IgD-negative memory B cell (primary cell): ENCODE measurements at regions not wholly inside any gene's neighbourhood (a gene's known extent, or its start where the extent isn't known, plus 50 kb on each side); places are given as distances from the start of the nearest gene placed in this dataset.
"Not testable (repeated sequence)": the region's sequence is repeated elsewhere in the genome, so short reads cannot be mapped to it uniquely, and the experiment has no call there.

ENCODE experiments used
- H3K27ac Mint-ChIP-seq, 3 donors: one replicate each; pipeline ENCODE4 v1.8.0; 2020 to 2022; ENCODE audit warnings: mild to moderate bottlenecking in 3 of 3, mixed read lengths in 3 of 3, moderate library complexity in 1 of 3
- H3K27me3 Mint-ChIP-seq: one replicate; pipeline ENCODE4 v1.8.0; 2021; ENCODE audit warnings: mixed read lengths
- H3K36me3 Mint-ChIP-seq: one replicate; pipeline ENCODE4 v1.8.0; 2020; ENCODE audit warnings: mild to moderate bottlenecking, mixed read lengths
- H3K4me1 Mint-ChIP-seq, 3 donors: one replicate each; pipeline ENCODE4 v1.8.0; 2020 to 2022; ENCODE audit warnings: mixed read lengths in 3 of 3, mild to moderate bottlenecking in 1 of 3
- H3K4me3 Mint-ChIP-seq, 4 donors: one replicate each; pipeline ENCODE4 v1.8.0; 2020 to 2022; ENCODE audit warnings: mild to moderate bottlenecking in 4 of 4, mixed read lengths in 4 of 4, moderate library complexity in 3 of 4
- H3K9me3 Mint-ChIP-seq, 3 donors: one replicate each; pipeline ENCODE4 v1.8.0; 2020 to 2021; ENCODE audit warnings: mixed read lengths in 3 of 3, mild to moderate bottlenecking in 1 of 3

DNA sequence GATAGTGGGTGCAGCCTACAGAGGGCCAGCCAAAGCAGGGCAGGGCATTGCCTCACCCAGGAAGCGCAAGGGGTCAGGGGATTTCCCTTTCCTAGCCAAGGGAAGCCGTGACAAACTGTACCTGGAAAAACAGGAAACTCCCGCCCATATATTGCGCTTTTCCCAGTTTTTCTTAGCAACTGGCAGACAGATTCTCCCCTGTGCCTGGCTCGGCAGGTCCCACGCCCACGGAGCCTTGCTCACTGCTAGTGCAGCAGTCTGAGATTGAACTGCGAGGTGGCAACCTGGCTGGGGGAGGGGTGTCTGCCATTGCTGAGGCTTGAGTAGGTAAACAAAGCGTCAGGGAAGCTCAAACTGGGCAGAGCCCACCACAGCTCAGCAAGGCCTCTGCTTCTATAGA lies 212.4 kb downstream of the SDHAF3 start:
- H3K36me3 Mint-ChIP-seq, H3K27ac Mint-ChIP-seq, H3K4me3 Mint-ChIP-seq, H3K9me3 Mint-ChIP-seq, H3K4me1 Mint-ChIP-seq, H3K27me3 Mint-ChIP-seq: not testable (repeated sequence)

DNA sequence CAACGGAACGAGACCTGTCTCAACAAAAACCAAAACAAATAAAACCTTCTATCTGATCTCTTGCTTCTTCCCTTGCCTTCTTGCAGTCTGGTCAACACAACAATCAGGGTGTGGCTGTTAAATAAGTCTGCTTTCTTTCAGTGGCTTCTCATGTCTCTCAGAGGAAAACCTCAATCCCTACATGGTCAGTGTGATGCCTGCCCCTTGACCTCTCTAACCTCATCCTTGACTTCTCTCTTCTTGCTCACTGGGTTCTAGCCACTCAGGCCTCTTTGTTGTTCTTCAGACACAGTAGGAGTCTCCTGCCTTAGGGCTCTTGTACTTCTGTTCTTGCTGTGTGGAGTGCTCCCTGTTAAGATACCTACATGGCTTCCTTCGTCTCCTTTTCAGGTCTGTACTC lies 220.4 kb downstream of the SDHAF3 start:
- Mint-ChIP-seq H3K27ac (peak overlapping the region in 1 of 3 donors; percentile 86), H3K27me3 (peaks cover 1% of the 10 kb centered on the region), H3K36me3 (no peaks in the 10 kb centered on the region), H3K9me3 (peaks cover 3 to 10% (median 9%) of the 10 kb centered on the region in 3 donors), H3K4me3 (no peak overlapping the region), H3K4me1 (peaks cover 0 to 2% (median 0%) of the 10 kb centered on the region in 3 donors)

DNA sequence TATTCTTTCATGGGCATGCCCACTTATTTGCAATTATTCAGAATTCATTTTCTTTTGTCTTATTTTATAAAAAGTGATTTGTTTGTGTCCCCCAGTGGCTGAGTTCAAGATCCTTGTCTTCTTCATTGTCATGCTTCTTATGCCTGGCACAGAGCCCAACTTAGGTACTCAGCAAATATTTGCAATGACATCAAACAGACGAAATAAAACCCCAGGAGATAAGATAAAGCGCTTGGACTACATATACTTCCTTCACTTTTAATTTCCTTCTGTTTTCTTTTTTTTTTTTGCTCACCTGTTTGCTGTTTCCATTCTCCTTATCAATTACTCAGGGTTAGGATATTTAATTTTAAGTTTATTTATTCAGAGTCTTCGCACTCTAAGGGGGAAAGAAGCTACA lies 225.0 kb downstream of the SDHAF3 start:
- H3K4me1 Mint-ChIP-seq = no peaks in the 10 kb centered on the region
- H3K4me3 Mint-ChIP-seq = no peak overlapping the region
- H3K27ac Mint-ChIP-seq = no peak overlapping the region
- peaks cover 2 to 4% (median 3%) of the 10 kb centered on the region in 3 donors for H3K9me3 Mint-ChIP-seq
- no peaks in the 10 kb centered on the region for H3K36me3 Mint-ChIP-seq
- no peaks in the 10 kb centered on the region for H3K27me3 Mint-ChIP-seq

DNA sequence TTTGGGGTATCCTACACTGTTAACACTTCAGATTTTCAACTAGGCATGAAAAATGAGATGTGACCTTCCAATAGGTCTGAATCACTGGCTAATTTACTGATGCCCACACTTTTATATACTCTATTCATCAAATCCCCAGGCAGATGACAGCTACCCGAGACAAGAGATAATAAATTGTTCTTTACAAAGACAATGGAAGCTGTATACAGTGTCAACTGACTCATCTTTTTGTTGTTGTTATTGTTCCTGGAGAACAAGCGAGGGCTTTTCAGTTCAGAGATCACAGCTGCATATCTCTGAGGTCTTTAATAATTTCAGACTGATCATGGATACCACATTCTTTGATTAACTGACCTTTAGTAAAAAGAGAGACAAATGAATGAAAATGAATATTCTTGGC lies 228.9 kb downstream of the SDHAF3 start:
- no peaks in the 10 kb centered on the region for H3K27me3 Mint-ChIP-seq
- H3K36me3 Mint-ChIP-seq = no peaks in the 10 kb centered on the region
- H3K27ac Mint-ChIP-seq = no peak overlapping the region
- no peaks in the 10 kb centered on the region for H3K4me1 Mint-ChIP-seq
- H3K4me3 Mint-ChIP-seq = no peak overlapping the region
- H3K9me3 Mint-ChIP-seq = peaks cover 4% of the 10 kb centered on the region in 3 donors

GRCh38 chr7:97351488-97351887 lies 234.0 kb downstream of the SDHAF3 start:
- Mint-ChIP-seq H3K27me3 (no peaks in the 10 kb centered on the region), H3K27ac (no peak overlapping the region), H3K9me3 (peaks cover 3 to 19% (median 13%) of the 10 kb centered on the region in 3 donors), H3K4me1 (no peaks in the 10 kb centered on the region), H3K4me3 (no peak overlapping the region), H3K36me3 (no peaks in the 10 kb centered on the region)

DNA sequence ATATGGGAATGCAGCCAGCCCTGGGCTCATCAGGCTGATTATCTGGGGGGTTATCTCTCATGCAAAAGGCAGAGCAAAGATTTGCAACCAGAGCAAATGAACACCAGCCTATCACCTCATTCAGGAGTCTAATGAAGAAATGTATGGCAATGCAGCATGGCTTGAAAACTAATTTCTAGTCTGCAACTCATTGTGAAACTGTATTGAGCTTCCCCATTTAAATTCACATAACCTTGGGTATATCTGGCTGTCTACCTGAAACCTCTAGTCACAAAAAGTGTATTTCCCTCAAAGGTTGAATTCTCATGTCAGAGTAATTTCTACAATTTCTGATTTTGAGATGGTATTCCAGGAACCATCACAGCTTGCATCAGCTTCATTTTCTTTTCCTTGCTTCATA lies 240.0 kb downstream of the SDHAF3 start:
- Mint-ChIP-seq H3K27ac (no peak overlapping the region), H3K9me3 (peaks cover 0 to 10% (median 8%) of the 10 kb centered on the region in 3 donors), H3K4me1 (no peaks in the 10 kb centered on the region), H3K4me3 (no peak overlapping the region), H3K27me3 (peaks cover 1% of the 10 kb centered on the region), H3K36me3 (no peaks in the 10 kb centered on the region)

GRCh38 chr7:97372882-97373281 lies 255.4 kb downstream of the SDHAF3 start:
- no peaks in the 10 kb centered on the region for H3K4me1 Mint-ChIP-seq
- H3K9me3 Mint-ChIP-seq = peaks cover 3 to 5% (median 4%) of the 10 kb centered on the region in 3 donors
- H3K4me3 Mint-ChIP-seq = no peak overlapping the region
- H3K27ac Mint-ChIP-seq = no peak overlapping the region
- H3K27me3 Mint-ChIP-seq = no peaks in the 10 kb centered on the region
- H3K36me3 Mint-ChIP-seq = peaks cover 2% of the 10 kb centered on the region

- Mint-ChIP-seq H3K9me3 (peaks cover 0 to 5% (median 4%) of the 10 kb centered on the region in 3 donors), H3K36me3 (peaks cover 3% of the 10 kb centered on the region), H3K4me3 (no peak overlapping the region), H3K4me1 (no peaks in the 10 kb centered on the region), H3K27ac (no peak overlapping the region), H3K27me3 (no peaks in the 10 kb centered on the region)
Measured at GRCh38 chr7:97373736-97374135, 256.2 kb downstream of the SDHAF3 start.

DNA sequence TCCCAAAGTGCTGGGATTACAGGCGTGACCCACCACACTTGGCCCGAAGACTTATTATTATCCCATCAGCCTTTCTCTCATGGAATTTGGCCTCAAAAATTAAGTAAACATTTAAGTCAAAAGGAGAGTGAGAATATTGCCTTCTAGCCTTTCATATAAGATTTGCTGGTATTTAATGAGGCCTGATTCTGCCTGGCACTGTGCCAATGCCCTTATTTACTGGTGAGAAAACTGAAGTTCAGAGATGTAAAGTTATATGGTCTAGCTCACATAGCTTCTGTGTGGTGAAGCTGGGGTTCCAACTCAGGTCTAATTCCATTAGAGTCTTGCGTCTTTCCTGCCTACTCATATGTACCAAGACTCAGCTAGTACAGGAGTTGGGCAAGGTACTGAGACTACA lies 260.2 kb downstream of the SDHAF3 start:
- Mint-ChIP-seq H3K36me3 (peaks cover 3% of the 10 kb centered on the region), H3K27ac (no peak overlapping the region), H3K27me3 (no peaks in the 10 kb centered on the region), H3K4me1 (no peaks in the 10 kb centered on the region), H3K4me3 (no peak overlapping the region), H3K9me3 (peaks cover 0 to 2% (median 0%) of the 10 kb centered on the region in 3 donors)

DNA sequence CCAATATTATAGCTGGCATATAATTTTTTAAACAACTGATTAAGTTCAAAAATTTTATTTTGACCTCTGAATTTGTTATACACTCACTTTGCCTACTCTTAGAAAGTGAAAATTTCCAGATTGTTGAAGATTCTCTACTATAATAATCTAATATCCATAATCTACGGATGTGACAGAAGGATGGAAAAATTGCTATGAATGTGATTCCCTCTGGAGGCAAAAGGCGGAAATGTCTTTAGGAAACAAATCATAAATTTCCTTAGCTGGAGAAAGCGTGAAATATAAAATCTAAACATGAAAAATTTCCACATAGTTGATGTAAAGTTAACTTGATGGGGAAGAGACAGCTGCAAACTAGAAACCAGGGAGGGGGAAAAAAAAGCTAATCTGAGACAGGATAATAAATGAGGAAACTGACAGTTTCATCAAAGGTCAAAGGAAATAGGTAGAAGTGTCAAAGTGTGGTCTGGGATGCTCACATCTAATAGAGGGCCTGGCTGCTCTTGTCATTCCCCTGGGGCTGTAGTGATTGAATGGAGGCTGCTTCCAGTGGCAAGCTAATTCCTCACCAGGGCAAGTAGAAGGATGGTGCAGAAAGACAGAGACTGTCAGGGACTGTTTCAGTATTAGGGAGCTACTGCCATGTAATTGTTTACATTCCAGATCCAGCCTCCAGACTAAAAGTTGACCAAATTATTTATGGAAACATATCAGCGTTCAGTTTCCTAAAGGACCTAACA lies 264.5 kb downstream of the SDHAF3 start:
- no peaks in the 10 kb centered on the region for H3K4me1 Mint-ChIP-seq
- H3K36me3 Mint-ChIP-seq = peaks cover 3% of the 10 kb centered on the region
- H3K27ac Mint-ChIP-seq = no peak overlapping the region
- no peaks in the 10 kb centered on the region for H3K27me3 Mint-ChIP-seq
- H3K4me3 Mint-ChIP-seq = no peak overlapping the region
- H3K9me3 Mint-ChIP-seq = peaks cover 0 to 2% (median 2%) of the 10 kb centered on the region in 3 donors

DNA sequence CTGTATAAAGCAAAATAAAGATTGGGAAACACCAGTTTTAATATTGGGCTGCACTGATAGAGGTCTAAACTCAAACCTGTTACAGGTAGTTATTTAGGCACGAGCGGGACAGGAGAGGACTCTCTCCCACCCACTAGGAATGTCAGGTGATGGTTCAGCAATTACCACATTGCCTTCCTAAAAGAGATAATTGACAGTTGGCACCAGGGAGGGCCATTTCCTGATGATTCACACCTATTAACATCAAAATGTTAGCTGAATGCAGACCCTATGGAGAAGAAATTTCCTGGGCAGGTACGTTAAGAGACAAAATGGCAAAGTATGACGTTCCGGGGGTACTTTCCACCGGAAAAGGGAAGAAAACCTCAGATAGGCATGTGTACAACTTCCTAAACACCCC lies 272.6 kb downstream of the SDHAF3 start:
- no peak overlapping the region for H3K27ac Mint-ChIP-seq
- no peaks in the 10 kb centered on the region for H3K4me1 Mint-ChIP-seq

GRCh38 chr7:97390915-97391593 lies 273.6 kb downstream of the SDHAF3 start:
- H3K4me1 Mint-ChIP-seq = no peaks in the 10 kb centered on the region
- peaks cover 3 to 4% (median 4%) of the 10 kb centered on the region in 3 donors for H3K9me3 Mint-ChIP-seq
- H3K4me3 Mint-ChIP-seq = no peak overlapping the region
- no peak overlapping the region for H3K27ac Mint-ChIP-seq
- no peaks in the 10 kb centered on the region for H3K27me3 Mint-ChIP-seq
- no peaks in the 10 kb centered on the region for H3K36me3 Mint-ChIP-seq

More for the DNA sequence above, 272.6 kb downstream of the SDHAF3 start:
- Mint-ChIP-seq H3K36me3 (no peaks in the 10 kb centered on the region), H3K4me3 (no peak overlapping the region), H3K9me3 (peaks cover 3 to 5% (median 4%) of the 10 kb centered on the region in 3 donors), H3K27me3 (no peaks in the 10 kb centered on the region)

GRCh38 chr7:97401398-97401797 lies 283.9 kb downstream of the SDHAF3 start:
- no peak overlapping the region for H3K27ac Mint-ChIP-seq
- no peaks in the 10 kb centered on the region for H3K4me1 Mint-ChIP-seq
- H3K9me3 Mint-ChIP-seq = no peaks in the 10 kb centered on the region
- H3K27me3 Mint-ChIP-seq = no peaks in the 10 kb centered on the region
- H3K36me3 Mint-ChIP-seq = no peaks in the 10 kb centered on the region
- no peak overlapping the region for H3K4me3 Mint-ChIP-seq

GRCh38 chr7:97405835-97406234 lies 288.3 kb downstream of the SDHAF3 start:
- H3K27ac Mint-ChIP-seq = no peak overlapping the region
- H3K4me1 Mint-ChIP-seq = no peaks in the 10 kb centered on the region
- H3K9me3 Mint-ChIP-seq = no peaks in the 10 kb centered on the region
- no peak overlapping the region for H3K4me3 Mint-ChIP-seq
- no peaks in the 10 kb centered on the region for H3K27me3 Mint-ChIP-seq
- H3K36me3 Mint-ChIP-seq = no peaks in the 10 kb centered on the region

GRCh38 chr7:97407106-97407505 lies 289.6 kb downstream of the SDHAF3 start:
- no peaks in the 10 kb centered on the region for H3K9me3 Mint-ChIP-seq
- H3K4me1 Mint-ChIP-seq = no peaks in the 10 kb centered on the region
- no peaks in the 10 kb centered on the region for H3K36me3 Mint-ChIP-seq
- H3K4me3 Mint-ChIP-seq = no peak overlapping the region
- H3K27me3 Mint-ChIP-seq = no peaks in the 10 kb centered on the region
- H3K27ac Mint-ChIP-seq = no peak overlapping the region

DNA sequence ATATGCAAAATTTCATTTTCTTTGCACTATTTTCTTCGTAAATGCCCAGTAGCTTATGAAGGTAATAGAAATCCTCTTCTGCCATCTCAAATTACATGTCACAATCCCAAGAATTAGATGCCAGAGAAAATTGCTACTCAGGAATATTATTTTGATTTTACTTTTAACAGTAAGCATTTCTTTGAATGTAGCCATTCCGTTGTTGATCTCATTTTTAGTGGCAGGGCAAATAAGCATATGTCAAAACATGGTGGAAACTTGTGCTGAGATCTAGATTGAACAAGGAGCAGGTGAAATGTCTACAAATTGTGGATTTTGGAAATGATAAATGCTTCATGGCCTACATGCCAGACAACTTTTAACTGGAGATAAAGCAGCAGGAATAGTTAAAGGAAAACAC lies 291.8 kb downstream of the SDHAF3 start:
- Mint-ChIP-seq H3K36me3 (no peaks in the 10 kb centered on the region), H3K9me3 (no peaks in the 10 kb centered on the region), H3K27me3 (no peaks in the 10 kb centered on the region), H3K27ac (no peak overlapping the region), H3K4me1 (no peaks in the 10 kb centered on the region), H3K4me3 (no peak overlapping the region)
